Suppressor macrophage treated with lipopolysaccharide for 4 hours (primary cell): ENCODE measurements at regions not wholly inside any gene's neighbourhood (a gene's known extent, or its start where the extent isn't known, plus 50 kb on each side); places are given as distances from the start of the nearest gene placed in this dataset.
"Not testable (repeated sequence)": the region's sequence is repeated elsewhere in the genome, so short reads cannot be mapped to it uniquely, and the experiment has no call there.

Experiments used
- DNase-seq: peaks from one replicate; pipeline ENCODE4 v3.0.0-alpha.2; 2020

- no peak for DNase-seq
These were observed 326.0 kb upstream of the ONECUT1 start for GRCh38 chr15:53116169-53116568.

GRCh38 chr15:53115563-53115962 is 325.4 kb upstream of the ONECUT1 start:
- no peak for DNase-seq

GRCh38 chr15:53114960-53115359 is 324.8 kb upstream of the ONECUT1 start:
- no peak for DNase-seq

GRCh38 chr15:53110999-53111398 is 320.9 kb upstream of the ONECUT1 start:
- DNase-seq, result no peak

GRCh38 chr15:53108319-53108718 is 318.2 kb upstream of the ONECUT1 start:
- no peak for DNase-seq

- DNase-seq, result no peak
These were observed 317.7 kb upstream of the ONECUT1 start for GRCh38 chr15:53107855-53108254.

- DNase-seq, result no peak
These were observed 316.6 kb upstream of the ONECUT1 start for GRCh38 chr15:53106505-53107286.

- no peak for DNase-seq
These were observed 312.3 kb upstream of the ONECUT1 start for GRCh38 chr15:53102483-53102882.

GRCh38 chr15:53080484-53080883 is 290.3 kb upstream of the ONECUT1 start:
- no peak for DNase-seq

- no peak for DNase-seq
These were observed 284.1 kb upstream of the ONECUT1 start for GRCh38 chr15:53074221-53074620.

- no peak for DNase-seq
These were observed 281.9 kb upstream of the ONECUT1 start for GRCh38 chr15:53072077-53072476.

- no peak for DNase-seq
These were observed 278.5 kb upstream of the ONECUT1 start for GRCh38 chr15:53068636-53069035.

GRCh38 chr15:53059273-53060043 is 269.3 kb upstream of the ONECUT1 start:
- no peak for DNase-seq

- no peak for DNase-seq
These were observed 256.1 kb upstream of the ONECUT1 start for GRCh38 chr15:53046153-53046790.

GRCh38 chr15:53038655-53038941 is 248.5 kb upstream of the ONECUT1 start:
- DNase-seq, result no peak

- no peak for DNase-seq
These were observed 247.9 kb upstream of the ONECUT1 start for GRCh38 chr15:53037904-53038654.

GRCh38 chr15:53036641-53037040 is 246.5 kb upstream of the ONECUT1 start:
- DNase-seq, result no peak

- DNase-seq, result no peak
These were observed 244.7 kb upstream of the ONECUT1 start for GRCh38 chr15:53034767-53035245.

GRCh38 chr15:53033709-53034108 is 243.6 kb upstream of the ONECUT1 start:
- no peak for DNase-seq

GRCh38 chr15:53031469-53031868 is 241.3 kb upstream of the ONECUT1 start:
- DNase-seq, result no peak

- DNase-seq, result no peak
These were observed 232.7 kb upstream of the ONECUT1 start for GRCh38 chr15:53022788-53023187.

- no peak for DNase-seq
These were observed 223.2 kb upstream of the ONECUT1 start for GRCh38 chr15:53013329-53013728.

- not testable (repeated sequence) for DNase-seq
These were observed 221.6 kb upstream of the ONECUT1 start for GRCh38 chr15:53011779-53012178.
